Smooth muscle cell (in vitro differentiated cells): ENCODE measurements at regions not wholly inside any gene's neighbourhood (a gene's known extent, or its start where the extent isn't known, plus 50 kb on each side); places are given as distances from the start of the nearest gene placed in this dataset.

Experiments
- DNase-seq: peaks from one replicate; lab custom pipeline; 2025; ENCODE audit not compliant: unreplicated experiment; lab: John Stamatoyannopoulos, UW
- H2AFZ ChIP-seq: fragments of 200-600 bp; sonication (generic); 2 replicates; pipeline ENCODE4 v1.6.0; 2016; ENCODE audit warnings: antibody characterized with exemption, low read depth, mild to moderate bottlenecking
- H3F3A ChIP-seq: fragments of 200-600 bp; sonication (generic); 2 replicates; pipeline ENCODE4 v1.6.0; 2017; ENCODE audit warnings: antibody characterized with exemption, low read depth
- H3K27ac ChIP-seq: fragments of 200-600 bp; sonication (generic); 2 replicates; pipeline ENCODE4 v1.5.1; 2016; ENCODE audit warnings: low read depth, mild to moderate bottlenecking
- H3K27me3 ChIP-seq: fragments of 200-600 bp; sonication (generic); 2 replicates; pipeline ENCODE4 v1.6.1; 2016; ENCODE audit warnings: low read depth, mild to moderate bottlenecking
- H3K36me3 ChIP-seq: fragments of 200-600 bp; sonication (generic); 2 replicates; pipeline ENCODE4 v1.5.1; 2016; ENCODE audit warnings: low read depth
- H3K4me1 ChIP-seq: fragments of 200-600 bp; sonication (generic); 2 replicates; pipeline ENCODE4 v1.5.1; 2016; ENCODE audit warnings: low read depth
- H3K4me2 ChIP-seq: fragments of 200-600 bp; sonication (generic); 2 replicates; pipeline ENCODE4 v1.6.0; 2016; ENCODE audit warnings: mild to moderate bottlenecking
- H3K4me3 ChIP-seq: fragments of 200-600 bp; sonication (generic); 2 replicates; pipeline ENCODE4 v1.5.1; 2016; ENCODE audit warnings: mild to moderate bottlenecking
- H3K79me2 ChIP-seq: fragments of 200-600 bp; sonication (generic); 2 replicates; pipeline ENCODE4 v1.6.0; 2016; ENCODE audit warnings: low read depth, mild to moderate bottlenecking
- H3K9ac ChIP-seq: fragments of 200-600 bp; sonication (generic); 2 replicates; pipeline ENCODE4 v1.6.0; 2016; ENCODE audit warnings: low read depth
- H3K9me3 ChIP-seq: fragments of 200-600 bp; sonication (generic); replicated peaks from 2 replicates; pipeline ENCODE4 v1.5.1; 2016; ENCODE audit warnings: low read depth
- H4K20me1 ChIP-seq: fragments of 200-600 bp; sonication (generic); 2 replicates; pipeline ENCODE4 v1.6.0; 2016; ENCODE audit warnings: low read depth
- CTCF ChIP-seq: fragments of 200-600 bp; sonication (generic); IDR thresholded peaks from 2 replicates; pipeline ENCODE4 v1.5.1; 2017; ENCODE audit warnings: borderline replicate concordance, mild to moderate bottlenecking, antibody characterized with exemption; ENCODE audit not compliant: insufficient read depth, poor library complexity, severe bottlenecking
- WGBS: methylation state at CpG from one replicate; pipeline ENCODE4 v1.1.7; 2016; ENCODE audit warnings: low lambda C conversion rate; 5-methylcytosine and 5-hydroxymethylcytosine counted together

DNA sequence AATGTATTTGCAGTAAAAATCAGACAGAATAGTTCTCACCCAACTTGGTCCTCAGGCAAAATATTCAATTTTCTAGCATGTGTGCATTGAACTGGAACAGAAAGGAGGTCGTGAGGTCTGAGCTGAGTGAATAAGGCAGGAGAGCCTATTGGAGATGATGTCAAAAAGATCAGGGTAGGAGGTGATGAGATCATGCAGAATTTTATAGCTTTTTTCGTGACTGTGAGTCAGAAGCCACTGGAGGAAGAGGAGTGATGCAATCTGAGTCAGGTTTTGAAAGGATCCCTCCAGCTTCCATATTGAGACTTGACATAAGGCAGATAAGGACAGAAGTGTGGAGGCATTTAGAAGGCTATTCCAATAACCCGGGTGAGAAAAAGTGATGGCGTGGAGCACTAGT is 299.5 kb upstream of the SOX11 start:
- no peak for DNase-seq
- Histone ChIP-seq H4K20me1 (no peaks in the 10 kb centered on the region), H3K36me3 (no peaks in the 10 kb centered on the region), H3K9ac (no peak overlapping the region), H3K4me1 (no peaks in the 10 kb centered on the region), H3K27ac (no peak overlapping the region), H3K4me2 (no peak overlapping the region), H3K4me3 (no peak overlapping the region), H2AFZ (no peak overlapping the region), H3F3A (no peaks in the 10 kb centered on the region), H3K9me3 (no peaks in the 10 kb centered on the region), H3K79me2 (no peaks in the 10 kb centered on the region), H3K27me3 (no peaks in the 10 kb centered on the region)
- 51% methylated on average over 4 of the region's 4 CpGs for WGBS
- TF ChIP-seq CTCF: no peak

DNA sequence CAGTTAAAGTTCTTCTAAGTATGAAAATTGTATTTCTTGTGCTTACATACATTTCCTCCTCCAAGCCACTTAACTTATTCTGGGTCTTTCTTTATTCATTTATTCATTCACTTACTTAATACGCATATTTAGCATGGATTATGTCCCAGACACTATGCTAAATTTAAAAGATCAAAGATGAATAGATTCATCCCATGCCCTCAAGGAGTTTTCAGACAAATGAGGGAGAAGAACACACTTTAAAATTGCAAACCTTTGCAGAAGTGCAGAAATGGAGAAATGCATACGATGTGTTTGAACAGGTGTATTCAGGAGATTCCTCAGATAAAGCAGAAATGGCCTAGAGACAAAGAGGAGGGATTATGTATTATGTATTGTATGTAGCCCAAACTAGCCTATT is 298.7 kb upstream of the SOX11 start:
- DNase-seq: no peak
- no peaks in the 10 kb centered on the region for H3K27me3 ChIP-seq
- no peaks in the 10 kb centered on the region for H3K36me3 ChIP-seq
- H3K79me2 ChIP-seq: no peaks in the 10 kb centered on the region
- no peak overlapping the region for H3K9ac ChIP-seq
- no peak overlapping the region for H3K4me2 ChIP-seq
- H3K27ac ChIP-seq: no peak overlapping the region
- WGBS: 72% methylated on average over 2 of the region's 2 CpGs
- no peaks in the 10 kb centered on the region for H4K20me1 ChIP-seq
- no peak overlapping the region for H2AFZ ChIP-seq
- H3K9me3 ChIP-seq: no peaks in the 10 kb centered on the region
- no peaks in the 10 kb centered on the region for H3K4me1 ChIP-seq
- no peaks in the 10 kb centered on the region for H3F3A ChIP-seq
- TF ChIP-seq CTCF: no peak
- no peak overlapping the region for H3K4me3 ChIP-seq

- no peaks in the 10 kb centered on the region for H3K36me3 ChIP-seq
- no peak overlapping the region for H3K4me3 ChIP-seq
- no peak for TF ChIP-seq CTCF
- no peaks in the 10 kb centered on the region for H4K20me1 ChIP-seq
- no peaks in the 10 kb centered on the region for H3K79me2 ChIP-seq
- no peak overlapping the region for H3K4me2 ChIP-seq
- H3K4me1 ChIP-seq: no peaks in the 10 kb centered on the region
- no peak overlapping the region for H3K9ac ChIP-seq
- 86% methylated on average over 5 of the region's 5 CpGs for WGBS
- H2AFZ ChIP-seq: no peak overlapping the region
- no peak for DNase-seq
- H3K27me3 ChIP-seq: no peaks in the 10 kb centered on the region
- H3K27ac ChIP-seq: no peak overlapping the region
- H3K9me3 ChIP-seq: no peaks in the 10 kb centered on the region
- H3F3A ChIP-seq: no peaks in the 10 kb centered on the region
These were observed 298.0 kb upstream of the SOX11 start for GRCh38 chr2:5394223-5394622.

DNA sequence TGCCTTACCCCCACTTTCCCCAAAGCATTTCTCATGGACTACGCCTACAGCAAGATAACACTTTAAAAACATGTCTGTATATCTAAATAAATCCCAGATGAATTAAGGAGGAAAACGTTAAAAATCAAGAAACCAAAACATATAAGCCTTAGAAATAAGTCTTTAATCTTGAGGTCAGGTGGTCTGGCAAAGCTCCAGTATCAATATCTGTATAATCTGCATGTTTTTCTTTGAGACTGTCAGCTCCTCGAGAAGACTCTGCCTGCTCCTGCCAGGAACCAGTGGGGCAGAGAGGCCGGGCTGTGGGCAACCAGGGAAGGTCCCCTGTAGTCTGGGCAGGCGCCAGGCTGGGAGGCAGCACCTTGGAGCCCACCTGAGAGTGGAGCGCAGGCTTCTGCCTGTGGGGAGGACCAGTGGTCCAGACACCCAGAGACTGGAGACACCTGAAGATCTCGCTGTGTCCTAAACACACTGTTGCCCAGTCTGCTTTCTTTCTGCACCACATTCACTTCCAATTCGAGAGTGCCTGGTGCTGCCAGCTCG is 291.0 kb upstream of the SOX11 start:
- no peaks in the 10 kb centered on the region for H3K9me3 ChIP-seq
- WGBS: 88% methylated on average over 9 of the region's 9 CpGs
- no peak overlapping the region for H3K27ac ChIP-seq
- no peaks in the 10 kb centered on the region for H3K79me2 ChIP-seq
- no peak for TF ChIP-seq CTCF
- H3K9ac ChIP-seq: no peak overlapping the region
- no peak overlapping the region for H2AFZ ChIP-seq
- H3K4me1 ChIP-seq: no peaks in the 10 kb centered on the region
- H3K4me2 ChIP-seq: no peak overlapping the region
- no peak for DNase-seq
- H4K20me1 ChIP-seq: no peaks in the 10 kb centered on the region
- H3K27me3 ChIP-seq: no peaks in the 10 kb centered on the region
- no peaks in the 10 kb centered on the region for H3F3A ChIP-seq
- H3K36me3 ChIP-seq: no peaks in the 10 kb centered on the region
- H3K4me3 ChIP-seq: no peak overlapping the region
